HG03432 (cell line): ENCODE measurements at regions not wholly inside any gene's neighbourhood (a gene's known extent, or its start where the extent isn't known, plus 50 kb on each side); places are given as distances from the start of the nearest gene placed in this dataset.

ENCODE experiments used
- ATAC-seq: cut with Tn5 transposase; IDR thresholded peaks from one replicate; pipeline ENCODE4 v1.9.1; 2021; ENCODE audit warnings: mild to moderate bottlenecking, moderate library complexity; ENCODE audit not compliant: unreplicated experiment

DNA sequence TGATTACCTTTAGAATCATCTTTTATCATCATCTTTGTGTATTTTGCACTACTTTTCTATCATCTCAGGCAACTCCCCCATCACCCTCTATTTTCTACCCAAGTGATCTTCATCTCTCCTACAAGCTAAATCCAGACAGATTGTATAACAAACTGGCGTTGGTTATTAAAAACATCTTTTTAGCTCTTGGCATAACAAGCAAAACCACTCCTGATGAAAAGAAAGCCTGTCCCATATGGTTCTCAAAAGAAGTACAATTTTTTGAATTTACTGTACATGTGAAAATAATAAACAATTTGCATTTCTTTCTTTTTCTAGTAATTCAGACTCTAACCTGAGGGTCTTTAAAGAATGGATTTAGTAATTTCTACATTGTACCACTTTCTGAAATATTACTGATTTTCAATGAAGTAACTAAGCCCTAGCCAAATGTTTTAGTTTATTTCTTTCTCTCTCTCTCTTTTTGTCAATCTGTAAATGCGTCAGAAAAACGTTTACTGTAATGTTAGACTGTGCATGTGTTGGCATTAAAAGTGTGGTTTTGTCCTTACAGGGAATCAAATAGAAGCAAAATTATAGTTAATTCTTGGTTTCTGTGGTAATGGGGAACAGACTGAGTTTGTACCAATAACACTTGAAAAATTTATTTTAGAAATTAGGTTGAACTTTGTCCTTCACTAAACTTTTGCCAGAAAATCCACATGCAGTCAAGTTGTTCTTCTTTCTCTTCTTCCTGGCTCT lies 52.5 kb upstream of the RPS23 start:
- no peak for ATAC-seq

DNA sequence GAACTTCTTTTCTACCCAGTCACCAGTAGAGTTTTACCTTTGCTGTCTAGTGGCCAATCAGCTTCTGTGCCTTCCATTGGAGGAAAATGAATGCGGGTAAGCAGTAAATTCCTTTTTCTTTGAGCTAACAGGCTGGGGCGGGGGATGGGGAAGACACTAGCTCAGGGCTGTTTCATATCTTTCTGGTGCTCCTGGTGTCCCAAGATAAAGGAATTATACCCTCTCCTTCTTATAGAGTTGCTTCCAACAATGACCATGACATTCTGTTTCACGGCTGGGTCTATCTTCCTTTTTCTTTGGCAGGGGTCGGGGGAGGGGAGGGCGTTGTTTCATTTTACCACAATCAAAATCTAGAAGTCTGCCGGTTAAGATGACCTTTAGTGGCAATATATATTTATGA lies 51.2 kb upstream of the RPS23 start:
- no peak for ATAC-seq
